Adrenal gland (tissue), 5 donors: ENCODE measurements at regions not wholly inside any gene's neighbourhood (a gene's known extent, or its start where the extent isn't known, plus 50 kb on each side); places are given as distances from the start of the nearest gene placed in this dataset.

ENCODE experiments used
- CTCF ChIP-seq, 6 experiments: fragments of 450-650 bp in 4 of 6; fragments of 200-600 bp in 2 of 6; sonication (generic) in 1 of 6; IDR thresholded peaks; 1 replicate in 5 of 6; 2 replicates in 1 of 6; pipeline versions ENCODE4 v1.5.1 to v1.8.0; 2016 to 2021; ENCODE audit warnings: antibody characterized with exemption in 6 of 6, mild to moderate bottlenecking in 2 of 6, moderate library complexity in 1 of 6
- POLR2A ChIP-seq, 2 donors: fragments of 450-650 bp; IDR thresholded peaks; one replicate each; pipeline ENCODE4 v1.6.1; 2017; ENCODE audit warnings: antibody characterized with exemption in 2 of 2, mild to moderate bottlenecking in 2 of 2, moderate library complexity in 1 of 2
- donor health status: DM: no; HTN: no; CAD: no.

GRCh38 chr6:144675231-144675861, 390.2 kb downstream of the UTRN start:
- no peak for TF ChIP-seq CTCF (IDR thresholded peaks at IDR 0.05)
- TF ChIP-seq POLR2A (IDR thresholded peaks at IDR 0.05) = no peak
